Keratinocyte (primary cell): ENCODE measurements at regions not wholly inside any gene's neighbourhood (a gene's known extent, or its start where the extent isn't known, plus 50 kb on each side); places are given as distances from the start of the nearest gene placed in this dataset.

Source experiments
- DNase-seq: peaks from one replicate; pipeline ENCODE4 v3.0.0-alpha.2; 2011; ENCODE audit warnings: low read depth, missing footprints, low spot score
- FAIRE-seq: peaks from 2 replicates; lab custom pipeline; 2011; peaks lifted over from hg19 to GRCh38; lab: Jason Lieb, UNC
- H2AFZ ChIP-seq: 2 replicates; pipeline ENCODE4 v1.6.0; 2012; ENCODE audit warnings: low read length, control low read depth, inconsistent platforms; ENCODE audit not compliant: control insufficient read depth
- H3K27ac ChIP-seq: 2 replicates; pipeline ENCODE4 v1.5.1; 2011; ENCODE audit warnings: low read length; ENCODE audit not compliant: control insufficient read depth, insufficient read depth
- H3K27me3 ChIP-seq: 3 replicates; pipeline ENCODE4 v1.6.0; 2011; ENCODE audit warnings: low read length; ENCODE audit not compliant: control insufficient read depth, insufficient read depth; ENCODE audit errors: extremely low read depth
- H3K36me3 ChIP-seq, 2 experiments: 2 replicates in 1 of 2; 3 replicates in 1 of 2; pipeline ENCODE4 v1.5.1; 2011; ENCODE audit warnings: low read length in 2 of 2, mild to moderate bottlenecking in 1 of 2; ENCODE audit not compliant: control insufficient read depth in 2 of 2, insufficient read depth in 2 of 2; ENCODE audit errors: extremely low read depth in 1 of 2
- H3K4me1 ChIP-seq: 3 replicates; pipeline ENCODE4 v1.5.1; 2011; ENCODE audit warnings: low read length; ENCODE audit not compliant: control insufficient read depth, insufficient read depth; ENCODE audit errors: extremely low read depth
- H3K4me2 ChIP-seq: 3 replicates; pipeline ENCODE4 v1.6.0; 2011; ENCODE audit warnings: low read depth, low read length; ENCODE audit not compliant: control insufficient read depth, insufficient read depth; ENCODE audit errors: extremely low read depth
- H3K4me3 ChIP-seq, 3 experiments: fragments of 200-600 bp in 1 of 3; sonication (generic) in 1 of 3; 2 replicates in 2 of 3; 3 replicates in 1 of 3; pipeline ENCODE4 v1.5.1; 2011 to 2016; ENCODE audit warnings: low read length in 3 of 3, mild to moderate bottlenecking in 3 of 3, control low read depth in 2 of 3, inconsistent platforms in 1 of 3, low read depth in 1 of 3, mixed read lengths in 1 of 3, mixed run types in 1 of 3, moderate library complexity in 1 of 3; ENCODE audit not compliant: control insufficient read depth in 2 of 3, insufficient read depth in 2 of 3; ENCODE audit errors: extremely low read depth in 1 of 3
- H3K79me2 ChIP-seq: 2 replicates; pipeline ENCODE4 v1.6.0; 2012; ENCODE audit warnings: low read length; ENCODE audit not compliant: control insufficient read depth, insufficient read depth
- H3K9ac ChIP-seq: 3 replicates; pipeline ENCODE4 v1.6.0; 2011; ENCODE audit warnings: low read length; ENCODE audit not compliant: control insufficient read depth, insufficient read depth; ENCODE audit errors: extremely low read depth
- H3K9me1 ChIP-seq: 3 replicates; pipeline ENCODE4 v1.6.0; 2011; ENCODE audit warnings: low read length; ENCODE audit not compliant: control insufficient read depth, insufficient read depth; ENCODE audit errors: extremely low read depth
- H3K9me3 ChIP-seq: 2 replicates; pipeline ENCODE4 v1.5.1; 2012; ENCODE audit warnings: low read depth, low read length; ENCODE audit not compliant: control insufficient read depth
- H4K20me1 ChIP-seq: 3 replicates; pipeline ENCODE4 v1.6.0; 2011; ENCODE audit warnings: low read length; ENCODE audit not compliant: control insufficient read depth, insufficient read depth; ENCODE audit errors: extremely low read depth
- CTCF ChIP-seq, 3 experiments: IDR thresholded peaks in 1 of 3; conservative IDR thresholded peaks in 1 of 3; optimal IDR thresholded peaks in 1 of 3; 2 replicates in 2 of 3; 3 replicates in 1 of 3; pipeline versions ENCODE3 to v1.5.1; 2011; ENCODE audit warnings: low read length in 3 of 3, mild to moderate bottlenecking in 3 of 3, moderate library complexity in 2 of 3, control low read depth in 1 of 3, inconsistent platforms in 1 of 3; ENCODE audit not compliant: insufficient read depth in 2 of 3; ENCODE audit errors: extremely low read depth in 1 of 3
- EZH2 ChIP-seq: IDR thresholded peaks from one replicate; pipeline ENCODE4 v1.6.1; 2012; ENCODE audit warnings: inconsistent platforms, mild to moderate bottlenecking, low read length, moderate library complexity
- dilution Hi-C: fragments of 300-500 bp; cut with MboI; formaldehyde crosslinking; loops from one replicate; pipeline ENCODE4 v1.7.0; 2020; ENCODE audit warnings: low sequenced_read_pairs; ENCODE audit not compliant: extremely low pct_ligation_motif_present

GRCh38 chr10:6737080-6737641 is 157.1 kb upstream of the PRKCQ start:
- H3K79me2 ChIP-seq, result peaks cover 32% of the 10 kb centered on the region
- peak overlapping the region; percentile 99 for H3K4me2 ChIP-seq
- peak; percentile 95 for FAIRE-seq
- TF ChIP-seq CTCF (optimal IDR thresholded peaks at IDR 0.05 in 1 of 3, IDR thresholded peaks at IDR 0.05 in 1 of 3, conservative IDR thresholded peaks at IDR 0.05 in 1 of 3; ENCODE audit: extremely low read depth in 1 of 3, insufficient read depth in 2 of 3, low read length in 3 of 3), result no peak
- TF ChIP-seq EZH2, result no peak
- H2AFZ ChIP-seq, result peak overlapping the region; percentile 9
- no peaks in the 10 kb centered on the region for H3K9me3 ChIP-seq
- no peaks in the 10 kb centered on the region for H3K27me3 ChIP-seq
- peak overlapping the region; percentile 83 for H3K9ac ChIP-seq
- no peaks in the 10 kb centered on the region for H3K9me1 ChIP-seq
- peak; percentile 82 for DNase-seq
- peak overlapping the region; percentile 51 to 86 (median 81) for H3K4me3 ChIP-seq
- dilution Hi-C loops, result no loop called here
- peaks cover 38% of the 10 kb centered on the region for H3K4me1 ChIP-seq
- no peaks in the 10 kb centered on the region for H4K20me1 ChIP-seq
- H3K36me3 ChIP-seq, result peaks cover 0 to 3% of the 10 kb centered on the region in 2 experiments
- H3K27ac ChIP-seq, result peak overlapping the region; percentile 93

- Histone ChIP-seq H3K9ac (no peak overlapping the region), H3K4me3 (no peak overlapping the region), H3K27me3 (no peaks in the 10 kb centered on the region), H3K36me3 (no peaks in the 10 kb centered on the region), H3K4me1 (peaks cover 22% of the 10 kb centered on the region), H3K9me3 (no peaks in the 10 kb centered on the region), H2AFZ (no peak overlapping the region), H3K27ac (no peak overlapping the region), H3K9me1 (no peaks in the 10 kb centered on the region), H4K20me1 (no peaks in the 10 kb centered on the region), H3K4me2 (no peak overlapping the region), H3K79me2 (peaks cover 18% of the 10 kb centered on the region)
- TF ChIP-seq EZH2 (no peak), CTCF (optimal IDR thresholded peaks at IDR 0.05 in 1 of 3, IDR thresholded peaks at IDR 0.05 in 1 of 3, conservative IDR thresholded peaks at IDR 0.05 in 1 of 3; ENCODE audit: extremely low read depth in 1 of 3, insufficient read depth in 2 of 3, low read length in 3 of 3) (no peak)
- DNase-seq, result no peak
- no peak for FAIRE-seq
- dilution Hi-C loops, result no loop called here
Observed at GRCh38 chr10:6734286-6734685, 154.2 kb upstream of the PRKCQ start.
